Omental fat pad (tissue), 3 donors: ENCODE measurements at regions not wholly inside any gene's neighbourhood (a gene's known extent, or its start where the extent isn't known, plus 50 kb on each side); places are given as distances from the start of the nearest gene placed in this dataset.

ENCODE experiments used
- ATAC-seq: fragments of 150-250 bp; one replicate; pipeline ENCODE4 v1.9.1; 2016; ENCODE audit warnings: mild to moderate bottlenecking, moderate library complexity; ENCODE audit not compliant: low FRiP score
- DNase-seq: peaks from one replicate; pipeline ENCODE4 v3.0.0-alpha.2; 2019; ENCODE audit warnings: low spot score
- TF ChIP-seq, protein P1 (sequence below), 3 donors: fragments of 450-650 bp; IDR thresholded peaks; one replicate each; pipeline ENCODE4 v1.5.1; 2016 to 2017; ENCODE audit warnings: antibody characterized with exemption in 3 of 3, mild to moderate bottlenecking in 3 of 3, moderate library complexity in 2 of 3

GRCh38 chr6:104182811-104183210 is 676.9 kb downstream of the HACE1 start:
- TF ChIP-seq, protein P1, sequence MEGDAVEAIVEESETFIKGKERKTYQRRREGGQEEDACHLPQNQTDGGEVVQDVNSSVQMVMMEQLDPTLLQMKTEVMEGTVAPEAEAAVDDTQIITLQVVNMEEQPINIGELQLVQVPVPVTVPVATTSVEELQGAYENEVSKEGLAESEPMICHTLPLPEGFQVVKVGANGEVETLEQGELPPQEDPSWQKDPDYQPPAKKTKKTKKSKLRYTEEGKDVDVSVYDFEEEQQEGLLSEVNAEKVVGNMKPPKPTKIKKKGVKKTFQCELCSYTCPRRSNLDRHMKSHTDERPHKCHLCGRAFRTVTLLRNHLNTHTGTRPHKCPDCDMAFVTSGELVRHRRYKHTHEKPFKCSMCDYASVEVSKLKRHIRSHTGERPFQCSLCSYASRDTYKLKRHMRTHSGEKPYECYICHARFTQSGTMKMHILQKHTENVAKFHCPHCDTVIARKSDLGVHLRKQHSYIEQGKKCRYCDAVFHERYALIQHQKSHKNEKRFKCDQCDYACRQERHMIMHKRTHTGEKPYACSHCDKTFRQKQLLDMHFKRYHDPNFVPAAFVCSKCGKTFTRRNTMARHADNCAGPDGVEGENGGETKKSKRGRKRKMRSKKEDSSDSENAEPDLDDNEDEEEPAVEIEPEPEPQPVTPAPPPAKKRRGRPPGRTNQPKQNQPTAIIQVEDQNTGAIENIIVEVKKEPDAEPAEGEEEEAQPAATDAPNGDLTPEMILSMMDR (IDR thresholded peaks at IDR 0.05) = no peak
- ATAC-seq = no peak
- no peak for DNase-seq

- TF ChIP-seq, protein P1 (IDR thresholded peaks at IDR 0.05) = no peak
- ATAC-seq = no peak
- no peak for DNase-seq
These were observed 686.1 kb downstream of the HACE1 start for GRCh38 chr6:104173668-104174067.

DNA sequence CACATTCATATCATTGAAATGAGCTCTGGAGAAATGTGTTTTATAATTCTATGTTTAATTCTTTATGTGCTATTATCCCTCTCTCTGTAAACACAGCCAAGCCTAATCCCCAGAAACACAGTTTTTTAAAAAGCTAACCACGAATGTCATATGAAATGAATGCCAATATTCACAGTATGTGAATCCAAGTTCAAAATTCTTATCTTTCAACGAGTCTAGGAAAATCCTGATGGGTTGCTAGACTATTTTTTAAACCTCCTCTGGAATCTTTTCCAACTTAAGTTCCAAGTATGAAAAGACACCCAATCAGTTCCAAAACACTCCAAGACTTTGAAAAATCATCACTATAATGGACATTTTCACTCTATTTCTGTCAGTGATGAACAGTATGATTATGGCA is 689.3 kb downstream of the HACE1 start:
- DNase-seq (no peak), ATAC-seq (no peak)
- TF ChIP-seq, protein P1 (IDR thresholded peaks at IDR 0.05) = no peak

GRCh38 chr6:104166055-104166668 is 693.6 kb downstream of the HACE1 start:
- DNase-seq (no peak), ATAC-seq (no peak)
- TF ChIP-seq, protein P1 (IDR thresholded peaks at IDR 0.05) = no peak

GRCh38 chr6:104162036-104162669 is 697.6 kb downstream of the HACE1 start:
- no peak for ATAC-seq
- TF ChIP-seq, protein P1 (IDR thresholded peaks at IDR 0.05) = no peak
- no peak for DNase-seq

- no peak for ATAC-seq
- TF ChIP-seq, protein P1 (IDR thresholded peaks at IDR 0.05) = no peak
- DNase-seq = no peak
These were observed 700.6 kb downstream of the HACE1 start for GRCh38 chr6:104159045-104159618.

DNA sequence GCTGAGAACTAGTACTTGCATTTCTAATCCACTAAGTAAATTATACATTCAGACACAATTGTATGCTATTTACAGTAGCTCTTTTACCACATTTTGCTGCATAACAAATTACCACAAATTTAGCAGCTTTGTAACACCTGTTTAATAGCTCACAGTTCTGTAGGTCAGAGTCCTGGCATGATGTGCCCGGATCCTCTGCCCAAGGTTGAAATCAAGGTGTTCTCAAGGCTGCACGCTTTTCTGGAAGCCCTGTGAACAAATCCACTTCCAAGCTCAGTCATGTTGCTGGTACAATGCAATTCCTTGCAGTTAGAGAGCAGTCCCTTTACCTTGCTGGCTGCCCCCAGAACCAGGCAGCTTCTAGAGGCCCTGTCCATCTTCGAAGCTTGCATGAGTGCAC is 716.0 kb downstream of the HACE1 start:
- ATAC-seq = no peak
- no peak for DNase-seq
- TF ChIP-seq, protein P1 (IDR thresholded peaks at IDR 0.05) = no peak
